Parathyroid adenoma (tissue), 2 donors: ENCODE measurements at regions not wholly inside any gene's neighbourhood (a gene's known extent, or its start where the extent isn't known, plus 50 kb on each side); places are given as distances from the start of the nearest gene placed in this dataset.

Experiments
- H2AFZ ChIP-seq: fragments of 300-600 bp; sonication (generic); one replicate; pipeline ENCODE4 v1.7.0; 2017; ENCODE audit warnings: antibody characterized with exemption, mild to moderate bottlenecking
- H3K27ac ChIP-seq: fragments of 300-600 bp; sonication (generic); one replicate; pipeline ENCODE4 v1.7.0; 2017
- H3K27me3 ChIP-seq: fragments of 300-600 bp; sonication (generic); one replicate; pipeline ENCODE4 v1.7.0; 2017; ENCODE audit warnings: low read length; ENCODE audit not compliant: control insufficient read depth, insufficient read depth
- H3K36me3 ChIP-seq: fragments of 300-600 bp; sonication (generic); one replicate; pipeline ENCODE4 v1.7.0; 2017; ENCODE audit warnings: low read length; ENCODE audit not compliant: control insufficient read depth, insufficient read depth
- H3K4me1 ChIP-seq: fragments of 300-600 bp; sonication (generic); one replicate; pipeline ENCODE4 v1.7.0; 2017; ENCODE audit warnings: control low read depth
- H3K4me2 ChIP-seq: fragments of 300-600 bp; sonication (generic); one replicate; pipeline ENCODE4 v1.7.0; 2017; ENCODE audit warnings: low read length
- H3K4me3 ChIP-seq: fragments of 300-600 bp; sonication (generic); one replicate; pipeline ENCODE4 v1.7.0; 2017; ENCODE audit warnings: low read depth, low read length
- H3K79me2 ChIP-seq: fragments of 300-600 bp; sonication (generic); one replicate; pipeline ENCODE4 v1.7.0; 2017; ENCODE audit warnings: control low read depth
- H3K9ac ChIP-seq: fragments of 300-600 bp; sonication (generic); one replicate; pipeline ENCODE4 v1.7.0; 2017; ENCODE audit warnings: mild to moderate bottlenecking
- H3K9me3 ChIP-seq: fragments of 300-600 bp; sonication (generic); one replicate; pipeline ENCODE4 v1.7.0; 2017; ENCODE audit warnings: low read length; ENCODE audit not compliant: control insufficient read depth
- CTCF ChIP-seq: fragments of 300-600 bp; sonication (generic); IDR thresholded peaks from one replicate; pipeline ENCODE4 v1.7.0; 2017; ENCODE audit warnings: antibody characterized with exemption, mild to moderate bottlenecking
- donor health status: primary hyperparathyroidism.

GRCh38 chr2:172182624-172183023 lies 79.9 kb upstream of the DLX2 start:
- Histone ChIP-seq H3K27me3 (no peaks in the 10 kb centered on the region), H3K36me3 (no peaks in the 10 kb centered on the region), H3K79me2 (no peaks in the 10 kb centered on the region), H3K27ac (no peak overlapping the region), H3K9me3 (no peaks in the 10 kb centered on the region), H3K9ac (no peak overlapping the region), H2AFZ (no peak overlapping the region), H3K4me3 (no peak overlapping the region), H3K4me2 (no peak overlapping the region), H3K4me1 (no peaks in the 10 kb centered on the region)
- no peak for TF ChIP-seq CTCF

GRCh38 chr2:172193331-172194089 lies 90.8 kb upstream of the DLX2 start:
- no peaks in the 10 kb centered on the region for H3K79me2 ChIP-seq
- no peaks in the 10 kb centered on the region for H3K4me1 ChIP-seq
- H3K4me2 ChIP-seq = no peak overlapping the region
- H3K27me3 ChIP-seq = no peaks in the 10 kb centered on the region
- no peaks in the 10 kb centered on the region for H3K9me3 ChIP-seq
- H3K4me3 ChIP-seq = no peak overlapping the region
- H3K9ac ChIP-seq = no peak overlapping the region
- no peaks in the 10 kb centered on the region for H3K36me3 ChIP-seq
- no peak for TF ChIP-seq CTCF
- no peak overlapping the region for H3K27ac ChIP-seq
- H2AFZ ChIP-seq = no peak overlapping the region

- H3K4me2 ChIP-seq = no peak overlapping the region
These were observed 93.2 kb upstream of the DLX2 start for GRCh38 chr2:172195836-172196376.

GRCh38 chr2:172196768-172197431 lies 94.2 kb upstream of the DLX2 start:
- H3K9me3 ChIP-seq = no peaks in the 10 kb centered on the region
- H3K4me2 ChIP-seq = no peak overlapping the region
- H3K79me2 ChIP-seq = no peaks in the 10 kb centered on the region
- no peaks in the 10 kb centered on the region for H3K27me3 ChIP-seq
- no peaks in the 10 kb centered on the region for H3K4me1 ChIP-seq
- no peak overlapping the region for H2AFZ ChIP-seq
- no peak overlapping the region for H3K4me3 ChIP-seq
- H3K27ac ChIP-seq = no peak overlapping the region
- H3K36me3 ChIP-seq = no peaks in the 10 kb centered on the region
- no peak for TF ChIP-seq CTCF
- H3K9ac ChIP-seq = no peak overlapping the region

More at GRCh38 chr2:172195836-172196376, 93.2 kb upstream of the DLX2 start:
- Histone ChIP-seq H3K27ac (no peak overlapping the region), H3K9ac (no peak overlapping the region), H3K4me3 (no peak overlapping the region), H2AFZ (no peak overlapping the region), H3K27me3 (no peaks in the 10 kb centered on the region), H3K9me3 (no peaks in the 10 kb centered on the region), H3K79me2 (no peaks in the 10 kb centered on the region), H3K4me1 (no peaks in the 10 kb centered on the region), H3K36me3 (no peaks in the 10 kb centered on the region)
- TF ChIP-seq CTCF = no peak
